Liver (tissue), 8 donors: ENCODE measurements at regions not wholly inside any gene's neighbourhood (a gene's known extent, or its start where the extent isn't known, plus 50 kb on each side); places are given as distances from the start of the nearest gene placed in this dataset.

Experiments
- DNase-seq: peaks from one replicate; pipeline ENCODE4 v3.0.0-alpha.2; 2017; ENCODE audit warnings: low spot score
- H3K27ac ChIP-seq, 2 donors: one replicate each; pipeline ENCODE4 v1.7.0; 2013; ENCODE audit warnings: inconsistent platforms in 2 of 2, low read length in 2 of 2, control low read depth in 1 of 2, low read depth in 1 of 2, mild to moderate bottlenecking in 1 of 2
- H3K27me3 ChIP-seq, 4 donors: one replicate each; pipeline versions ENCODE4 v1.6.1 to v1.7.0; 2013; ENCODE audit warnings: low read length in 3 of 4, inconsistent platforms in 1 of 4, mild to moderate bottlenecking in 1 of 4, moderate library complexity in 1 of 4; ENCODE audit not compliant: control insufficient read depth in 4 of 4, insufficient read depth in 4 of 4
- H3K36me3 ChIP-seq, 4 donors: one replicate each; pipeline versions ENCODE4 v1.6.1 to v1.7.0; 2013; ENCODE audit warnings: low read length in 3 of 4, mild to moderate bottlenecking in 3 of 4, low read depth in 1 of 4, moderate library complexity in 1 of 4; ENCODE audit not compliant: control insufficient read depth in 4 of 4, insufficient read depth in 3 of 4
- H3K4me1 ChIP-seq, 4 donors: one replicate each; pipeline versions ENCODE4 v1.6.1 to v1.7.0; 2013; ENCODE audit warnings: low read length in 3 of 4, mild to moderate bottlenecking in 3 of 4, moderate library complexity in 1 of 4; ENCODE audit not compliant: control insufficient read depth in 4 of 4, insufficient read depth in 4 of 4
- H3K4me3 ChIP-seq, 3 donors: one replicate each; pipeline versions ENCODE4 v1.6.1 to v1.7.0; 2013; ENCODE audit warnings: low read length in 3 of 3, control low read depth in 1 of 3, low read depth in 1 of 3, mild to moderate bottlenecking in 1 of 3
- H3K9ac ChIP-seq, 2 donors: one replicate each; pipeline ENCODE4 v1.7.0; 2013; ENCODE audit warnings: low read length in 2 of 2, mild to moderate bottlenecking in 2 of 2, moderate library complexity in 2 of 2, control low read depth in 1 of 2, low read depth in 1 of 2
- H3K9me3 ChIP-seq, 4 donors: one replicate each; pipeline versions ENCODE4 v1.6.1 to v1.7.0; 2013; ENCODE audit warnings: low read length in 3 of 4; ENCODE audit not compliant: control insufficient read depth in 4 of 4
- EGR1 ChIP-seq, 2 donors: IDR thresholded peaks; 2 replicates each; pipeline ENCODE4 v1.6.1; 2016 to 2018; ENCODE audit warnings: antibody characterized with exemption in 2 of 2, low read depth in 2 of 2
- FOXA1 ChIP-seq: IDR thresholded peaks from 2 replicates; pipeline ENCODE4 v1.6.1; 2016; ENCODE audit warnings: antibody characterized with exemption
- FOXA2 ChIP-seq: IDR thresholded peaks from 2 replicates; pipeline ENCODE4 v1.6.1; 2016; ENCODE audit warnings: antibody characterized with exemption
- GABPA ChIP-seq, 2 donors: IDR thresholded peaks in 1 of 2; conservative IDR thresholded peaks in 1 of 2; 2 replicates each; pipeline ENCODE4 v1.6.1; 2016; ENCODE audit warnings: antibody characterized with exemption in 2 of 2, mild to moderate bottlenecking in 1 of 2, moderate library complexity in 1 of 2
- HNF4A ChIP-seq, 2 donors: conservative IDR thresholded peaks; 2 replicates each; pipeline ENCODE4 v1.6.1; 2016; ENCODE audit warnings: antibody characterized with exemption in 2 of 2, mild to moderate bottlenecking in 2 of 2
- HNF4G ChIP-seq: IDR thresholded peaks from 2 replicates; pipeline ENCODE4 v1.6.1; 2016; ENCODE audit warnings: antibody characterized with exemption
- JUND ChIP-seq, 2 donors: IDR thresholded peaks; 2 replicates each; pipeline ENCODE4 v1.6.1; 2016; ENCODE audit warnings: antibody characterized with exemption in 2 of 2
- NR2F2 ChIP-seq: IDR thresholded peaks from 2 replicates; pipeline ENCODE4 v1.6.1; 2016; ENCODE audit warnings: antibody characterized with exemption
- RAD21 ChIP-seq, 2 donors: IDR thresholded peaks; 2 replicates each; pipeline ENCODE4 v1.6.1; 2016; ENCODE audit warnings: antibody characterized with exemption in 2 of 2, mild to moderate bottlenecking in 2 of 2
- RXRA ChIP-seq, 2 donors: IDR thresholded peaks; 2 replicates each; pipeline ENCODE4 v1.6.1; 2017 to 2018; ENCODE audit warnings: antibody characterized with exemption in 2 of 2, mild to moderate bottlenecking in 1 of 2
- SP1 ChIP-seq: IDR thresholded peaks from 2 replicates; pipeline ENCODE4 v1.6.1; 2018; ENCODE audit warnings: antibody characterized with exemption, mild to moderate bottlenecking
- TAF1 ChIP-seq: conservative IDR thresholded peaks from 2 replicates; pipeline ENCODE4 v1.6.1; 2016; ENCODE audit warnings: antibody characterized with exemption, mild to moderate bottlenecking
- YY1 ChIP-seq: IDR thresholded peaks from 2 replicates; pipeline ENCODE4 v1.6.1; 2016; ENCODE audit warnings: antibody characterized with exemption, mild to moderate bottlenecking
- WGBS: extraction: QIAGEN DNeasy Blood & Tissue Kit; methylation state at CpG from one replicate; pipeline ENCODE4 v1.1.7; 2013; 5-methylcytosine and 5-hydroxymethylcytosine counted together
- TF ChIP-seq, protein P1 (sequence below): IDR thresholded peaks from 2 replicates; pipeline ENCODE4 v1.6.1; 2016; ENCODE audit warnings: antibody characterized with exemption
- TF ChIP-seq, protein P2 (sequence below): fragments of 150-350 bp; IDR thresholded peaks from 2 replicates; pipeline ENCODE4 v1.5.1; 2017; ENCODE audit warnings: improper control_type of control experiment, low read depth, low read length; ENCODE audit not compliant: missing input control
- TF ChIP-seq, protein P3 (sequence below): IDR thresholded peaks from 2 replicates; pipeline ENCODE4 v1.6.1; 2016; ENCODE audit warnings: antibody characterized with exemption
- TF ChIP-seq, protein P4 (sequence below): IDR thresholded peaks from 2 replicates; pipeline ENCODE4 v1.6.1; 2016; ENCODE audit warnings: antibody characterized with exemption
- TF ChIP-seq, protein P5 (sequence below): IDR thresholded peaks from 2 replicates; pipeline ENCODE4 v1.6.1; 2016; ENCODE audit warnings: antibody characterized with exemption, mild to moderate bottlenecking
- donor health status: healthy.
- donor health status: healthy.
- donor health status: healthy.
- donor health status: healthy.
- donor health status: healthy.

DNA sequence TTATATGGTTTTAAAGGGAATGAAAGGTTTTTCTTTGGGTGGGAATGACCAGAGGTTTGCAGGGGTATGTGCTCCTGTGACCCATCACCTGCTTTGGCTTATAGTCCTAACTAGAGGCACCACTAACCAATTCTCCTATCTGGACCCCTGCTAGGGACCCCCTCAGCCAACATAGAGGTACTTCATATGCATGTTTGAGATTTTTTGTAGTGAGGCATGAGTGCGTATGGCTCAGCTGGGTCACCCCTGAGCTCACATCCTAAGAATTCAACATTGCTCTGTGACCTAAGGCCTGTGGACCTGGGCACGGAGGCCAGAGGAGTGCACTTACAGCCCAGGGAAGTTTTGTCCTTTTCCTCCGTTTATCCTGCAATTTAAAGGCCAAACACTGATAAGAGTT is 68.4 kb upstream of the EEF1E1 start:
- H3K36me3 ChIP-seq: no peaks in the 10 kb centered on the region
- no peak for DNase-seq
- 77% methylated on average over 3 of the region's 3 CpGs for WGBS
- no peaks in the 10 kb centered on the region for H3K9me3 ChIP-seq
- H3K4me1 ChIP-seq: no peaks in the 10 kb centered on the region
- TF ChIP-seq EGR1 (IDR thresholded peaks at IDR 0.05; ENCODE audit: low read depth in 2 of 2): no peak
- TF ChIP-seq, protein P1, sequence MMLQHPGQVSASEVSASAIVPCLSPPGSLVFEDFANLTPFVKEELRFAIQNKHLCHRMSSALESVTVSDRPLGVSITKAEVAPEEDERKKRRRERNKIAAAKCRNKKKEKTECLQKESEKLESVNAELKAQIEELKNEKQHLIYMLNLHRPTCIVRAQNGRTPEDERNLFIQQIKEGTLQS: no peak
- TF ChIP-seq RXRA (IDR thresholded peaks at IDR 0.05): no peak
- no peak for TF ChIP-seq YY1
- no peak for TF ChIP-seq FOXA1
- TF ChIP-seq, protein P2, sequence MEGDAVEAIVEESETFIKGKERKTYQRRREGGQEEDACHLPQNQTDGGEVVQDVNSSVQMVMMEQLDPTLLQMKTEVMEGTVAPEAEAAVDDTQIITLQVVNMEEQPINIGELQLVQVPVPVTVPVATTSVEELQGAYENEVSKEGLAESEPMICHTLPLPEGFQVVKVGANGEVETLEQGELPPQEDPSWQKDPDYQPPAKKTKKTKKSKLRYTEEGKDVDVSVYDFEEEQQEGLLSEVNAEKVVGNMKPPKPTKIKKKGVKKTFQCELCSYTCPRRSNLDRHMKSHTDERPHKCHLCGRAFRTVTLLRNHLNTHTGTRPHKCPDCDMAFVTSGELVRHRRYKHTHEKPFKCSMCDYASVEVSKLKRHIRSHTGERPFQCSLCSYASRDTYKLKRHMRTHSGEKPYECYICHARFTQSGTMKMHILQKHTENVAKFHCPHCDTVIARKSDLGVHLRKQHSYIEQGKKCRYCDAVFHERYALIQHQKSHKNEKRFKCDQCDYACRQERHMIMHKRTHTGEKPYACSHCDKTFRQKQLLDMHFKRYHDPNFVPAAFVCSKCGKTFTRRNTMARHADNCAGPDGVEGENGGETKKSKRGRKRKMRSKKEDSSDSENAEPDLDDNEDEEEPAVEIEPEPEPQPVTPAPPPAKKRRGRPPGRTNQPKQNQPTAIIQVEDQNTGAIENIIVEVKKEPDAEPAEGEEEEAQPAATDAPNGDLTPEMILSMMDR: no peak
- no peak for TF ChIP-seq JUND (IDR thresholded peaks at IDR 0.05)
- no peak for TF ChIP-seq HNF4A (conservative IDR thresholded peaks at IDR 0.05)
- TF ChIP-seq, protein P3, sequence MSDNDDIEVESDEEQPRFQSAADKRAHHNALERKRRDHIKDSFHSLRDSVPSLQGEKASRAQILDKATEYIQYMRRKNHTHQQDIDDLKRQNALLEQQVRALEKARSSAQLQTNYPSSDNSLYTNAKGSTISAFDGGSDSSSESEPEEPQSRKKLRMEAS: no peak
- TF ChIP-seq, protein P4, sequence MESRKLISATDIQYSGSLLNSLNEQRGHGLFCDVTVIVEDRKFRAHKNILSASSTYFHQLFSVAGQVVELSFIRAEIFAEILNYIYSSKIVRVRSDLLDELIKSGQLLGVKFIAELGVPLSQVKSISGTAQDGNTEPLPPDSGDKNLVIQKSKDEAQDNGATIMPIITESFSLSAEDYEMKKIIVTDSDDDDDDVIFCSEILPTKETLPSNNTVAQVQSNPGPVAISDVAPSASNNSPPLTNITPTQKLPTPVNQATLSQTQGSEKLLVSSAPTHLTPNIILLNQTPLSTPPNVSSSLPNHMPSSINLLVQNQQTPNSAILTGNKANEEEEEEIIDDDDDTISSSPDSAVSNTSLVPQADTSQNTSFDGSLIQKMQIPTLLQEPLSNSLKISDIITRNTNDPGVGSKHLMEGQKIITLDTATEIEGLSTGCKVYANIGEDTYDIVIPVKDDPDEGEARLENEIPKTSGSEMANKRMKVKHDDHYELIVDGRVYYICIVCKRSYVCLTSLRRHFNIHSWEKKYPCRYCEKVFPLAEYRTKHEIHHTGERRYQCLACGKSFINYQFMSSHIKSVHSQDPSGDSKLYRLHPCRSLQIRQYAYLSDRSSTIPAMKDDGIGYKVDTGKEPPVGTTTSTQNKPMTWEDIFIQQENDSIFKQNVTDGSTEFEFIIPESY: no peak
- TF ChIP-seq TAF1: no peak
- TF ChIP-seq NR2F2: no peak
- H3K9ac ChIP-seq: no peak overlapping the region
- H3K27me3 ChIP-seq: no peaks in the 10 kb centered on the region
- H3K27ac ChIP-seq: no peak overlapping the region
- H3K4me3 ChIP-seq: no peak overlapping the region

DNA sequence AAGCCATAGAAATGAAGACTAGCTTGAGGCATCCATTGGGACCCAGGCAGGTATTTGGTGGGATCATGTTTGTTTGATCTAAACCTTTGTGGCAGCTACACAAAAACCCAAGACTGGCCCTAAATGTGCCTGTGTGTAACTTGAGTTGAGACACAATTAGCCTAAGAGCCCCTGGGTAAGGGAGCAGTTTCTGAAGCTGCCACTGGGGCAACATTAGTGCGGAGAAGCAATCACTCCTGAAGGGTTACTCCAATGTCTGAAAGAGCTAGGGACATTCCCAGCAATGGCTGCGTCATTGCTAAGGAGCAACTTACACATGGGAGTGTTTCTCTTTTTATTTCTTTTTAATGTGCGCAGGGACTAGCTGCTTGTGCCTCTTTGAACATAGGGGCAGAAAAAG is 67.9 kb upstream of the EEF1E1 start:
- DNase-seq: no peak
- H3K36me3 ChIP-seq: no peaks in the 10 kb centered on the region
- TF ChIP-seq EGR1 (IDR thresholded peaks at IDR 0.05; ENCODE audit: low read depth in 2 of 2) (no peak), HNF4A (conservative IDR thresholded peaks at IDR 0.05) (no peak), FOXA2 (no peak), YY1 (no peak), RAD21 (IDR thresholded peaks at IDR 0.05) (no peak), HNF4G (no peak), SP1 (no peak), JUND (IDR thresholded peaks at IDR 0.05) (no peak), FOXA1 (no peak), GABPA (IDR thresholded peaks at IDR 0.05 in 1 of 2, conservative IDR thresholded peaks at IDR 0.05 in 1 of 2) (no peak), TAF1 (no peak), RXRA (IDR thresholded peaks at IDR 0.05) (no peak), NR2F2 (no peak)
- TF ChIP-seq, protein P2: no peak
- TF ChIP-seq, protein P4: no peak
- TF ChIP-seq, protein P1: no peak
- TF ChIP-seq, protein P5, sequence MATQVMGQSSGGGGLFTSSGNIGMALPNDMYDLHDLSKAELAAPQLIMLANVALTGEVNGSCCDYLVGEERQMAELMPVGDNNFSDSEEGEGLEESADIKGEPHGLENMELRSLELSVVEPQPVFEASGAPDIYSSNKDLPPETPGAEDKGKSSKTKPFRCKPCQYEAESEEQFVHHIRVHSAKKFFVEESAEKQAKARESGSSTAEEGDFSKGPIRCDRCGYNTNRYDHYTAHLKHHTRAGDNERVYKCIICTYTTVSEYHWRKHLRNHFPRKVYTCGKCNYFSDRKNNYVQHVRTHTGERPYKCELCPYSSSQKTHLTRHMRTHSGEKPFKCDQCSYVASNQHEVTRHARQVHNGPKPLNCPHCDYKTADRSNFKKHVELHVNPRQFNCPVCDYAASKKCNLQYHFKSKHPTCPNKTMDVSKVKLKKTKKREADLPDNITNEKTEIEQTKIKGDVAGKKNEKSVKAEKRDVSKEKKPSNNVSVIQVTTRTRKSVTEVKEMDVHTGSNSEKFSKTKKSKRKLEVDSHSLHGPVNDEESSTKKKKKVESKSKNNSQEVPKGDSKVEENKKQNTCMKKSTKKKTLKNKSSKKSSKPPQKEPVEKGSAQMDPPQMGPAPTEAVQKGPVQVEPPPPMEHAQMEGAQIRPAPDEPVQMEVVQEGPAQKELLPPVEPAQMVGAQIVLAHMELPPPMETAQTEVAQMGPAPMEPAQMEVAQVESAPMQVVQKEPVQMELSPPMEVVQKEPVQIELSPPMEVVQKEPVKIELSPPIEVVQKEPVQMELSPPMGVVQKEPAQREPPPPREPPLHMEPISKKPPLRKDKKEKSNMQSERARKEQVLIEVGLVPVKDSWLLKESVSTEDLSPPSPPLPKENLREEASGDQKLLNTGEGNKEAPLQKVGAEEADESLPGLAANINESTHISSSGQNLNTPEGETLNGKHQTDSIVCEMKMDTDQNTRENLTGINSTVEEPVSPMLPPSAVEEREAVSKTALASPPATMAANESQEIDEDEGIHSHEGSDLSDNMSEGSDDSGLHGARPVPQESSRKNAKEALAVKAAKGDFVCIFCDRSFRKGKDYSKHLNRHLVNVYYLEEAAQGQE: no peak
- TF ChIP-seq, protein P3: no peak

More for the DNA sequence above, 67.9 kb upstream of the EEF1E1 start:
- H3K9me3 ChIP-seq: no peaks in the 10 kb centered on the region
- H3K4me3 ChIP-seq: no peak overlapping the region
- H3K9ac ChIP-seq: no peak overlapping the region
- 97% methylated on average over 3 of the region's 3 CpGs for WGBS
- H3K4me1 ChIP-seq: no peaks in the 10 kb centered on the region
- no peaks in the 10 kb centered on the region for H3K27me3 ChIP-seq
- H3K27ac ChIP-seq: no peak overlapping the region
